Natural killer cell (primary cell): ENCODE measurements at regions not wholly inside any gene's neighbourhood (a gene's known extent, or its start where the extent isn't known, plus 50 kb on each side); places are given as distances from the start of the nearest gene placed in this dataset.

Experiments
- ATAC-seq, 3 donors: fragments of 150-1000 bp in 2 of 3; fragments of 200-7000 bp in 1 of 3; cut with Tn5 transposase; 1 replicate in 1 of 3; 2 replicates in 2 of 3; pipeline ENCODE4 v1.10.0; 2021; ENCODE audit warnings: mild to moderate bottlenecking in 2 of 3, moderate library complexity in 2 of 3
- DNase-seq, 2 donors: peaks; one replicate each; pipeline versions ENCODE4 v3.0.0 to v3.0.0-alpha.2; 2013 to 2021; ENCODE audit warnings: mixed read lengths in 1 of 2
- H3K27ac ChIP-seq: one replicate; pipeline ENCODE4 v1.5.1; 2013; ENCODE audit warnings: mild to moderate bottlenecking, low read length
- H3K27me3 ChIP-seq: one replicate; pipeline ENCODE4 v1.6.1; 2013; ENCODE audit warnings: low read length; ENCODE audit not compliant: control insufficient read depth, insufficient read depth
- H3K36me3 ChIP-seq: one replicate; pipeline ENCODE4 v1.6.1; 2013; ENCODE audit warnings: low read length; ENCODE audit not compliant: control insufficient read depth, insufficient read depth
- H3K4me1 ChIP-seq: one replicate; pipeline ENCODE4 v1.6.1; 2013; ENCODE audit warnings: low read length; ENCODE audit not compliant: control insufficient read depth, insufficient read depth
- H3K4me3 ChIP-seq: one replicate; pipeline ENCODE4 v1.5.1; 2013; ENCODE audit warnings: low read length
- H3K9me3 ChIP-seq: one replicate; pipeline ENCODE4 v1.6.1; 2013; ENCODE audit warnings: low read length; ENCODE audit not compliant: control insufficient read depth, insufficient read depth
- H3K27ac Mint-ChIP-seq, 2 donors: one replicate each; pipeline ENCODE4 v1.8.0; 2022; ENCODE audit warnings: mild to moderate bottlenecking in 2 of 2, mixed read lengths in 2 of 2, moderate library complexity in 1 of 2
- H3K27me3 Mint-ChIP-seq, 2 donors: one replicate each; pipeline ENCODE4 v1.8.0; 2022; ENCODE audit warnings: low read depth in 2 of 2, mixed read lengths in 2 of 2
- H3K36me3 Mint-ChIP-seq: one replicate; pipeline ENCODE4 v1.8.0; 2022; ENCODE audit warnings: mixed read lengths
- H3K4me1 Mint-ChIP-seq, 2 donors: one replicate each; pipeline ENCODE4 v1.8.0; 2022; ENCODE audit warnings: mixed read lengths in 2 of 2
- H3K4me3 Mint-ChIP-seq: one replicate; pipeline ENCODE4 v1.8.0; 2022; ENCODE audit warnings: mild to moderate bottlenecking, moderate library complexity, mixed read lengths
- H3K9me3 Mint-ChIP-seq, 2 donors: one replicate each; pipeline ENCODE4 v1.8.0; 2022; ENCODE audit warnings: mixed read lengths in 2 of 2
- WGBS: methylation state at CpG from one replicate; pipeline ENCODE4 v1.1.7; 2013; ENCODE audit warnings: missing lambda C conversion rate; ENCODE audit not compliant: insufficient coverage; 5-methylcytosine and 5-hydroxymethylcytosine counted together
- intact Hi-C: fragments of 100-400 bp; cut with micrococcal nuclease; formaldehyde crosslinking; loops from one replicate; pipeline ENCODE4 v1.14.2; 2022
- TF ChIP-seq, protein P1 (sequence below): fragments of 200-600 bp; IDR thresholded peaks from one replicate; pipeline ENCODE4 v1.8.0; 2022; ENCODE audit warnings: antibody characterized with exemption

DNA sequence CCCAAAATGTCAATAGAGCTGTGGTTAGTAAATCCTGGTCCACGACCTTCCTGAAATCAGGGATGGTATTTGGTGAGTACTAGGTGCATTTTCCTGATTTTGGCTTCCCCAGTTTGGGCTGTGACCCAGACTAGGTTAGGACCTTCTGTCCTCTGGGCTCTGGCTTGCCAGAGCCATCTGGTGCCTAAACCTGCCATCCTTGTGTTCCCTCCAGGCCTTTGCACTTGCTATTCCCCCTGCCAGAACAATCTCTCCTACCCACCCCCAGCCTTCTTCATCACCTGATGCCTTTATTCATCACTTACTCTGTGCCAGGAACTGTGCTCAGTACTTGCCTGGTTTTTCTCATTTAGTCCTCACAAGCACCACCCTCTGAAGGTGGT is 216.7 kb downstream of the RBM19 start:
- Mint-ChIP-seq H3K27me3 (peaks cover 15 to 21% of the 10 kb centered on the region in 2 donors), H3K4me3 (no peak overlapping the region), H3K9me3 (no peaks in the 10 kb centered on the region), H3K4me1 (no peaks in the 10 kb centered on the region), H3K27ac (no peak overlapping the region), H3K36me3 (no peaks in the 10 kb centered on the region)
- Histone ChIP-seq H3K27me3 (no peaks in the 10 kb centered on the region), H3K4me1 (no peaks in the 10 kb centered on the region), H3K27ac (no peak overlapping the region), H3K9me3 (no peaks in the 10 kb centered on the region), H3K4me3 (no peak overlapping the region), H3K36me3 (no peaks in the 10 kb centered on the region)
- DNase-seq (no peak), ATAC-seq (no peak)
- TF ChIP-seq, protein P1, sequence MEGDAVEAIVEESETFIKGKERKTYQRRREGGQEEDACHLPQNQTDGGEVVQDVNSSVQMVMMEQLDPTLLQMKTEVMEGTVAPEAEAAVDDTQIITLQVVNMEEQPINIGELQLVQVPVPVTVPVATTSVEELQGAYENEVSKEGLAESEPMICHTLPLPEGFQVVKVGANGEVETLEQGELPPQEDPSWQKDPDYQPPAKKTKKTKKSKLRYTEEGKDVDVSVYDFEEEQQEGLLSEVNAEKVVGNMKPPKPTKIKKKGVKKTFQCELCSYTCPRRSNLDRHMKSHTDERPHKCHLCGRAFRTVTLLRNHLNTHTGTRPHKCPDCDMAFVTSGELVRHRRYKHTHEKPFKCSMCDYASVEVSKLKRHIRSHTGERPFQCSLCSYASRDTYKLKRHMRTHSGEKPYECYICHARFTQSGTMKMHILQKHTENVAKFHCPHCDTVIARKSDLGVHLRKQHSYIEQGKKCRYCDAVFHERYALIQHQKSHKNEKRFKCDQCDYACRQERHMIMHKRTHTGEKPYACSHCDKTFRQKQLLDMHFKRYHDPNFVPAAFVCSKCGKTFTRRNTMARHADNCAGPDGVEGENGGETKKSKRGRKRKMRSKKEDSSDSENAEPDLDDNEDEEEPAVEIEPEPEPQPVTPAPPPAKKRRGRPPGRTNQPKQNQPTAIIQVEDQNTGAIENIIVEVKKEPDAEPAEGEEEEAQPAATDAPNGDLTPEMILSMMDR, result no peak
- intact Hi-C loops, result no loop called here
- WGBS, result 30% methylated on average over 1 of the region's 1 CpG

- Histone ChIP-seq H3K4me3 (no peak overlapping the region), H3K36me3 (no peaks in the 10 kb centered on the region), H3K9me3 (no peaks in the 10 kb centered on the region), H3K27ac (no peak overlapping the region), H3K4me1 (no peaks in the 10 kb centered on the region), H3K27me3 (no peaks in the 10 kb centered on the region)
- intact Hi-C loops, result no loop called here
- ATAC-seq, result no peak
- TF ChIP-seq, protein P1, result no peak
- Mint-ChIP-seq H3K27ac (no peak overlapping the region), H3K36me3 (no peaks in the 10 kb centered on the region), H3K27me3 (peaks cover 15 to 17% of the 10 kb centered on the region in 2 donors), H3K4me1 (no peaks in the 10 kb centered on the region), H3K4me3 (no peak overlapping the region), H3K9me3 (no peaks in the 10 kb centered on the region)
- 80% methylated on average over 5 of the region's 6 CpGs for WGBS
- no peak for DNase-seq
These were observed 217.3 kb downstream of the RBM19 start for GRCh38 chr12:113748707-113749432.

DNA sequence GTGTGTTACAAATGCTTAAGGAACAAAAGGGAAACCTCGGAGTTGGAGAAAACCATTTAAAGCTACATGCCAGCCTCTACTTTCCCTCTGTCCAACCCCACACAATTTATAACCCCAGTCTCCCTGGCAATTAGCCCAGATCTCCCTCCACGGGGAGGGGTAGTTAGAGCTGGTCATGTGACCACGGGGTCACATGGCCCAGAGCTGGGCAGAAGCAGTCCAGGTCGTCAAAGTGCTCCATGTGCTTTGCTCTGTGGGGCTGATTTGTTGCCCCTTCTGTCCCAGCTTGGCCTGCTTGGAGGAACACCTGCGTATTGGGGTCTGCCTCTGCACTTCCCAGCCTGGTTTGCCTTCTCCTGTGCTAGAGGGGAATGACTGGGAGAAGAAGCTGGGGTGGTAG is 219.1 kb downstream of the RBM19 start:
- peaks cover 15% of the 10 kb centered on the region in 2 donors for H3K27me3 Mint-ChIP-seq
- no peak overlapping the region for H3K27ac Mint-ChIP-seq
- TF ChIP-seq, protein P1, result no peak
- H3K4me3 Mint-ChIP-seq, result no peak overlapping the region
- intact Hi-C loops, result no loop called here
- Histone ChIP-seq H3K27me3 (no peaks in the 10 kb centered on the region), H3K9me3 (no peaks in the 10 kb centered on the region), H3K4me1 (no peaks in the 10 kb centered on the region), H3K4me3 (no peak overlapping the region), H3K36me3 (no peaks in the 10 kb centered on the region), H3K27ac (no peak overlapping the region)
- 65% methylated on average over 5 of the region's 5 CpGs for WGBS
- DNase-seq (no peak), ATAC-seq (no peak)
- H3K9me3 Mint-ChIP-seq, result no peaks in the 10 kb centered on the region
- H3K36me3 Mint-ChIP-seq, result no peaks in the 10 kb centered on the region
- H3K4me1 Mint-ChIP-seq, result no peaks in the 10 kb centered on the region
